Stimulated activated CD4-positive, alpha-beta T cell treated with anti-CD3 and anti-CD28 coated beads, Interleukin-4, amount 100 ng/mL, for 48 hours (primary cell): ENCODE measurements at regions not wholly inside any gene's neighbourhood (a gene's known extent, or its start where the extent isn't known, plus 50 kb on each side); places are given as distances from the start of the nearest gene placed in this dataset.

Source experiments
- DNase-seq, 2 donors: peaks; one replicate each; pipeline ENCODE4 v3.0.0-alpha.2; 2020; ENCODE audit warnings: low read depth in 2 of 2

GRCh38 chr2:4840791-4841190, 851.4 kb upstream of the SOX11 start:
- no peak for DNase-seq

GRCh38 chr2:4844881-4845280, 847.3 kb upstream of the SOX11 start:
- DNase-seq: no peak

GRCh38 chr2:4862031-4862430, 830.2 kb upstream of the SOX11 start:
- no peak for DNase-seq

GRCh38 chr2:4866198-4866597, 826.0 kb upstream of the SOX11 start:
- DNase-seq: no peak

GRCh38 chr2:4868466-4868865, 823.7 kb upstream of the SOX11 start:
- no peak for DNase-seq

- DNase-seq: no peak
Measured at GRCh38 chr2:4869154-4869553, 823.0 kb upstream of the SOX11 start.

- DNase-seq: no peak
Measured at GRCh38 chr2:4873364-4873763, 818.8 kb upstream of the SOX11 start.

- no peak for DNase-seq
Measured at GRCh38 chr2:4873876-4874593, 818.1 kb upstream of the SOX11 start.

GRCh38 chr2:4882421-4882820, 809.8 kb upstream of the SOX11 start:
- no peak for DNase-seq

- DNase-seq: no peak
Measured at GRCh38 chr2:4882941-4883340, 809.2 kb upstream of the SOX11 start.

GRCh38 chr2:4883375-4883774, 808.8 kb upstream of the SOX11 start:
- DNase-seq: no peak

- DNase-seq: no peak
Measured at GRCh38 chr2:4884117-4884571, 808.0 kb upstream of the SOX11 start.

GRCh38 chr2:4891394-4891793, 800.8 kb upstream of the SOX11 start:
- no peak for DNase-seq

GRCh38 chr2:4895371-4895770, 796.8 kb upstream of the SOX11 start:
- no peak for DNase-seq

GRCh38 chr2:4898706-4899105, 793.5 kb upstream of the SOX11 start:
- no peak for DNase-seq

GRCh38 chr2:4900242-4900641, 791.9 kb upstream of the SOX11 start:
- DNase-seq: no peak

- DNase-seq: no peak
Measured at GRCh38 chr2:4900861-4901770, 791.1 kb upstream of the SOX11 start.

- DNase-seq: no peak
Measured at GRCh38 chr2:4903656-4904348, 788.4 kb upstream of the SOX11 start.

- no peak for DNase-seq
Measured at GRCh38 chr2:4908461-4908860, 783.7 kb upstream of the SOX11 start.

GRCh38 chr2:4909346-4910009, 782.7 kb upstream of the SOX11 start:
- DNase-seq: no peak

- DNase-seq: no peak
Measured at GRCh38 chr2:4914036-4914435, 778.1 kb upstream of the SOX11 start.

GRCh38 chr2:4914551-4914950, 777.6 kb upstream of the SOX11 start:
- no peak for DNase-seq
